GM12891 (cell line): ENCODE measurements at regions not wholly inside any gene's neighbourhood (a gene's known extent, or its start where the extent isn't known, plus 50 kb on each side); places are given as distances from the start of the nearest gene placed in this dataset.

ENCODE experiments used
- PAX5 ChIP-seq: IDR thresholded peaks from 2 replicates; pipeline ENCODE4 v1.6.1; 2011; ENCODE audit warnings: low read length, moderate library complexity, mild to moderate bottlenecking; ENCODE audit not compliant: insufficient read depth, severe bottlenecking
- POLR2A ChIP-seq: IDR thresholded peaks from 2 replicates; pipeline ENCODE4 v1.6.1; 2011; ENCODE audit warnings: low read depth, low read length, control low read depth
- POLR2AphosphoS5 ChIP-seq: IDR thresholded peaks from 2 replicates; pipeline ENCODE4 v1.6.1; 2011; ENCODE audit warnings: low read depth, low read length, control low read depth
- POU2F2 ChIP-seq: IDR thresholded peaks from 2 replicates; pipeline ENCODE4 v1.6.1; 2011; ENCODE audit warnings: low read depth, mild to moderate bottlenecking, control low read depth, low read length, moderate library complexity
- SPI1 ChIP-seq: IDR thresholded peaks from 2 replicates; pipeline ENCODE4 v1.6.1; 2011; ENCODE audit warnings: low read depth, low read length, control low read depth
- TAF1 ChIP-seq: IDR thresholded peaks from 2 replicates; pipeline ENCODE4 v1.6.1; 2011; ENCODE audit warnings: low read depth, low read length, control low read depth

DNA sequence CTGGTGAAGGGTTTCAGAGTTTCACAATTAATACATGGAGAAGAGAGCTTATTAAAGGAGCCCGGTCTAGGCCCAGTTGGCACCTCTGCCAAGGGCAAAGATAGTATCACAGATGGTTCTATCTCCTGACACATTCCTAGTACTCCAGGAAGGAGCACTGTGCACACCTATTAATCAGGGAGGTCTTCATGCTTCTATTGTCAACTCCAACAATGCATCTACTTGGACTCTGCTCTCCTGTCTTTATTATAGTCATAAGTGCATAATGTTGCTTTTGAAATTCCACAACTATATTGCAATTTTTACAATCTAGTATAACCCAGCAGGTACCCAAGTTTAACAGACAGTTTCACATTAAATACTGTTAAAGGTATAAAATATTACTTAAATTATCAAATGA, 174.5 kb upstream of the TSC22D1 start:
- no peak for TF ChIP-seq POLR2A
- TF ChIP-seq SPI1 = no peak
- no peak for TF ChIP-seq POLR2AphosphoS5
- no peak for TF ChIP-seq TAF1
- TF ChIP-seq POU2F2 = no peak
- no peak for TF ChIP-seq PAX5
